KMS-11 (cell line): ENCODE measurements at regions not wholly inside any gene's neighbourhood (a gene's known extent, or its start where the extent isn't known, plus 50 kb on each side); places are given as distances from the start of the nearest gene placed in this dataset.

Source experiments
- H2AFZ ChIP-seq: fragments of 200-600 bp; sonication (generic); 2 replicates; pipeline ENCODE4 v1.6.1; 2016; ENCODE audit warnings: antibody characterized with exemption, mixed run types, low read depth
- H3K27ac ChIP-seq: fragments of 200-600 bp; sonication (generic); 2 replicates; pipeline ENCODE4 v1.6.1; 2016; ENCODE audit warnings: mild to moderate bottlenecking, mixed run types
- H3K27me3 ChIP-seq: fragments of 200-600 bp; sonication (generic); 2 replicates; pipeline ENCODE4 v1.6.1; 2017; ENCODE audit warnings: mild to moderate bottlenecking, low read depth, mixed run types, moderate library complexity; ENCODE audit not compliant: insufficient read depth
- H3K36me3 ChIP-seq: fragments of 200-600 bp; sonication (generic); 2 replicates; pipeline ENCODE4 v1.6.1; 2017; ENCODE audit warnings: mild to moderate bottlenecking, mixed run types; ENCODE audit not compliant: insufficient read depth
- H3K4me1 ChIP-seq: fragments of 200-600 bp; sonication (generic); 2 replicates; pipeline ENCODE4 v1.6.1; 2016; ENCODE audit warnings: mild to moderate bottlenecking, low read depth, mixed run types; ENCODE audit not compliant: poor library complexity, severe bottlenecking
- H3K4me2 ChIP-seq: fragments of 200-600 bp; sonication (generic); 2 replicates; pipeline ENCODE4 v1.7.0; 2016; ENCODE audit warnings: mild to moderate bottlenecking, mixed run types
- H3K4me3 ChIP-seq: fragments of 200-600 bp; sonication (generic); IDR thresholded peaks from 2 replicates; pipeline ENCODE4 v1.6.1; 2017; ENCODE audit warnings: low read depth, low read length, mixed read lengths; ENCODE audit not compliant: insufficient read depth
- H3K79me2 ChIP-seq: fragments of 200-600 bp; sonication (generic); 2 replicates; pipeline ENCODE4 v1.6.1; 2016; ENCODE audit warnings: low read depth, mixed run types; ENCODE audit not compliant: insufficient read depth
- H3K9ac ChIP-seq: fragments of 200-600 bp; sonication (generic); 2 replicates; pipeline ENCODE4 v1.6.1; 2016; ENCODE audit warnings: mild to moderate bottlenecking, mixed run types
- H4K20me1 ChIP-seq: fragments of 200-600 bp; sonication (generic); 2 replicates; pipeline ENCODE4 v1.6.1; 2016; ENCODE audit warnings: mild to moderate bottlenecking, mixed run types; ENCODE audit not compliant: insufficient read depth
- TF ChIP-seq, protein P1 (sequence below): fragments of 200-600 bp; sonication (generic); conservative IDR thresholded peaks from 2 replicates; pipeline ENCODE4 v1.6.1; 2017; ENCODE audit warnings: low read depth, mild to moderate bottlenecking, antibody characterized with exemption, low read length, moderate library complexity, mixed read lengths

- no peaks in the 10 kb centered on the region for H3K36me3 ChIP-seq
- H3K4me3 ChIP-seq, result no peak overlapping the region
- no peak overlapping the region for H3K9ac ChIP-seq
- H3K27me3 ChIP-seq, result no peaks in the 10 kb centered on the region
- no peak overlapping the region for H2AFZ ChIP-seq
- TF ChIP-seq, protein P1, sequence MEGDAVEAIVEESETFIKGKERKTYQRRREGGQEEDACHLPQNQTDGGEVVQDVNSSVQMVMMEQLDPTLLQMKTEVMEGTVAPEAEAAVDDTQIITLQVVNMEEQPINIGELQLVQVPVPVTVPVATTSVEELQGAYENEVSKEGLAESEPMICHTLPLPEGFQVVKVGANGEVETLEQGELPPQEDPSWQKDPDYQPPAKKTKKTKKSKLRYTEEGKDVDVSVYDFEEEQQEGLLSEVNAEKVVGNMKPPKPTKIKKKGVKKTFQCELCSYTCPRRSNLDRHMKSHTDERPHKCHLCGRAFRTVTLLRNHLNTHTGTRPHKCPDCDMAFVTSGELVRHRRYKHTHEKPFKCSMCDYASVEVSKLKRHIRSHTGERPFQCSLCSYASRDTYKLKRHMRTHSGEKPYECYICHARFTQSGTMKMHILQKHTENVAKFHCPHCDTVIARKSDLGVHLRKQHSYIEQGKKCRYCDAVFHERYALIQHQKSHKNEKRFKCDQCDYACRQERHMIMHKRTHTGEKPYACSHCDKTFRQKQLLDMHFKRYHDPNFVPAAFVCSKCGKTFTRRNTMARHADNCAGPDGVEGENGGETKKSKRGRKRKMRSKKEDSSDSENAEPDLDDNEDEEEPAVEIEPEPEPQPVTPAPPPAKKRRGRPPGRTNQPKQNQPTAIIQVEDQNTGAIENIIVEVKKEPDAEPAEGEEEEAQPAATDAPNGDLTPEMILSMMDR, result no peak
- H4K20me1 ChIP-seq, result no peaks in the 10 kb centered on the region
- no peak overlapping the region for H3K27ac ChIP-seq
- no peaks in the 10 kb centered on the region for H3K79me2 ChIP-seq
- H3K4me2 ChIP-seq, result no peak overlapping the region
- no peaks in the 10 kb centered on the region for H3K4me1 ChIP-seq
Observed at GRCh38 chr1:95553595-95553994, 319.6 kb downstream of the RWDD3 start.

DNA sequence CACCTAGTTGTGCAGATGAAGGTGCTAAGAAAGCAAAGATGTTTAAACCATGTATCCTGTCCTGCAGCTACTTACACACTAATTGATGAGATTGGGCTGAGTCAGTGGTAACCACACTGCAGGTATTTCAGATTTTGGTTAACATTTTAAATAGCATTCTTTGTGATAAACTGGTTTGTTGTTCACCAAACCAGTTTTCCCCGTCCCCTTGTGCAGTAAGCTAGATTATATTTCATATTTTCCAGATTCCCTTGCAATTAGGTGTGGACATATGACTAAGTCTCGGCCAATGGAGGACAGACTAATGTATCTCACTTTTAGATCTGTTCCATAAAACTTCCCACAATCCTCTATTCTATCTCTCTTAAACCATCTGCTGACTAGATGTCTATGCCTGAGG is 320.4 kb downstream of the RWDD3 start:
- no peak overlapping the region for H3K4me2 ChIP-seq
- H3K9ac ChIP-seq, result no peak overlapping the region
- no peak overlapping the region for H3K4me3 ChIP-seq
- no peaks in the 10 kb centered on the region for H3K36me3 ChIP-seq
- H2AFZ ChIP-seq, result no peak overlapping the region
- no peaks in the 10 kb centered on the region for H3K79me2 ChIP-seq
- H3K4me1 ChIP-seq, result no peaks in the 10 kb centered on the region
- no peaks in the 10 kb centered on the region for H4K20me1 ChIP-seq
- no peak overlapping the region for H3K27ac ChIP-seq
- H3K27me3 ChIP-seq, result no peaks in the 10 kb centered on the region
- TF ChIP-seq, protein P1, result no peak

GRCh38 chr1:95558791-95559190 is 324.8 kb downstream of the RWDD3 start:
- Histone ChIP-seq H3K4me1 (no peaks in the 10 kb centered on the region), H3K9ac (no peak overlapping the region), H3K27ac (no peak overlapping the region), H3K36me3 (no peaks in the 10 kb centered on the region), H3K27me3 (no peaks in the 10 kb centered on the region), H3K4me2 (no peak overlapping the region), H3K4me3 (no peak overlapping the region), H3K79me2 (no peaks in the 10 kb centered on the region), H4K20me1 (no peaks in the 10 kb centered on the region), H2AFZ (no peak overlapping the region)
- TF ChIP-seq, protein P1, result no peak

- Histone ChIP-seq H3K4me2 (no peak overlapping the region), H4K20me1 (no peaks in the 10 kb centered on the region), H3K79me2 (no peaks in the 10 kb centered on the region), H3K9ac (no peak overlapping the region), H3K27ac (no peak overlapping the region), H3K4me3 (no peak overlapping the region), H3K4me1 (no peaks in the 10 kb centered on the region), H3K27me3 (no peaks in the 10 kb centered on the region), H2AFZ (no peak overlapping the region), H3K36me3 (no peaks in the 10 kb centered on the region)
- TF ChIP-seq, protein P1, result no peak
Observed at GRCh38 chr1:95561346-95561745, 327.3 kb downstream of the RWDD3 start.
